ENCODE measurements at regions not wholly inside any gene's neighbourhood (a gene's known extent, or its start where the extent isn't known, plus 50 kb on each side); places are given as distances from the start of the nearest gene placed in this dataset.

DNA sequence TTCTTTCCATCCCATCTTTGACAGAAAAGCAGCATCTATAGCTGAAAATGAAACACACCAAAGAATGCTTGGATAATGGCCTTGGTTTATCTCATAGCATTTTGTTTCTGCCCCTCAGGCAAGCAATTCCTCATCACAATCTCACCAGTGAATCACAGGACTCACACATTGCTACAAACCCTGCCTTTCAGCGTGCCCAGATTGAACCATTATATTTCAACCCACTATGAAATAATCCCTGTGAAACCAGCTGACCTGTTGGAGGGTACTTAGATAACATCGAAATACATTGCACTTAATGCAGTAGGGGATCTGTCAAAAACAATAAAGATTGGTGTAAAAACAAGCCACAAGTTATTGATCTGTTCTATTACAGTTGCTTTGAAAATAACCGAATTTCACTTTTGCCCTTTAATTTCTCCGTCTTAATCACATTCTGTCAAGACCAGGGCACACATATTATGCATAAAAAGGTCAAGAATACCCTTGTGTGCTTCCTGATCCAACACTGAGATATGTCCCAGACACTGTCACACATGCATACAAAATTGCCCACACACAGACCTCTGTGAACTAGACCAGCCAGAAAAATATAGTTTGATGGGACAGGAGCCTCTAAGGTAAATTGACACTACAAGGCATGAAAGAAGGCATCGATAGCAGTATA is 839.8 kb downstream of the NTRK3 start:
- TF ChIP-seq ZNF70 (CRISPR knock-in tag; IDR thresholded peaks at IDR 0.05) (no peak), OSR1 (CRISPR knock-in tag; IDR thresholded peaks at IDR 0.05) (no peak), PATZ1 (CRISPR knock-in tag; IDR thresholded peaks at IDR 0.05; ENCODE audit: borderline replicate concordance) (no peak), ZFP3 (CRISPR knock-in tag; IDR thresholded peaks at IDR 0.05) (no peak), ESRRG (CRISPR knock-in tag; IDR thresholded peaks at IDR 0.05) (no peak), PPARA (CRISPR knock-in tag; IDR thresholded peaks at IDR 0.05; ENCODE audit: borderline replicate concordance) (no peak), TOX (CRISPR knock-in tag; IDR thresholded peaks at IDR 0.05; ENCODE audit: borderline replicate concordance) (no peak), GLIS3 (CRISPR knock-in tag; IDR thresholded peaks at IDR 0.05) (no peak), CSDC2 (CRISPR knock-in tag; IDR thresholded peaks at IDR 0.05) (no peak), BACH2 (CRISPR knock-in tag; IDR thresholded peaks at IDR 0.05; ENCODE audit: borderline replicate concordance) (no peak)
- TF ChIP-seq, protein P1, sequence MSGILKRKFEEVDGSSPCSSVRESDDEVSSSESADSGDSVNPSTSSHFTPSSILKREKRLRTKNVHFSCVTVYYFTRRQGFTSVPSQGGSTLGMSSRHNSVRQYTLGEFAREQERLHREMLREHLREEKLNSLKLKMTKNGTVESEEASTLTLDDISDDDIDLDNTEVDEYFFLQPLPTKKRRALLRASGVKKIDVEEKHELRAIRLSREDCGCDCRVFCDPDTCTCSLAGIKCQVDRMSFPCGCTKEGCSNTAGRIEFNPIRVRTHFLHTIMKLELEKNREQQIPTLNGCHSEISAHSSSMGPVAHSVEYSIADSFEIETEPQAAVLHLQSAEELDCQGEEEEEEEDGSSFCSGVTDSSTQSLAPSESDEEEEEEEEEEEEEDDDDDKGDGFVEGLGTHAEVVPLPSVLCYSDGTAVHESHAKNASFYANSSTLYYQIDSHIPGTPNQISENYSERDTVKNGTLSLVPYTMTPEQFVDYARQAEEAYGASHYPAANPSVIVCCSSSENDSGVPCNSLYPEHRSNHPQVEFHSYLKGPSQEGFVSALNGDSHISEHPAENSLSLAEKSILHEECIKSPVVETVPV (CRISPR knock-in tag; IDR thresholded peaks at IDR 0.05), result no peak
- TF ChIP-seq, protein P2, sequence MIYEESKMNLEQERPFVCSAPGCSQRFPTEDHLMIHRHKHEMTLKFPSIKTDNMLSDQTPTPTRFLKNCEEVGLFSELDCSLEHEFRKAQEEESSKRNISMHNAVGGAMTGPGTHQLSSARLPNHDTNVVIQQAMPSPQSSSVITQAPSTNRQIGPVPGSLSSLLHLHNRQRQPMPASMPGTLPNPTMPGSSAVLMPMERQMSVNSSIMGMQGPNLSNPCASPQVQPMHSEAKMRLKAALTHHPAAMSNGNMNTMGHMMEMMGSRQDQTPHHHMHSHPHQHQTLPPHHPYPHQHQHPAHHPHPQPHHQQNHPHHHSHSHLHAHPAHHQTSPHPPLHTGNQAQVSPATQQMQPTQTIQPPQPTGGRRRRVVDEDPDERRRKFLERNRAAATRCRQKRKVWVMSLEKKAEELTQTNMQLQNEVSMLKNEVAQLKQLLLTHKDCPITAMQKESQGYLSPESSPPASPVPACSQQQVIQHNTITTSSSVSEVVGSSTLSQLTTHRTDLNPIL (CRISPR knock-in tag; IDR thresholded peaks at IDR 0.05; ENCODE audit: low read depth), result no peak

All from SK-N-SH treated with all-trans-retinoic acid at 6 μM for 48 hours (cell line).